OCI-LY3 (cell line): ENCODE measurements at regions not wholly inside any gene's neighbourhood (a gene's known extent, or its start where the extent isn't known, plus 50 kb on each side); places are given as distances from the start of the nearest gene placed in this dataset.

Experiments
- H2AFZ ChIP-seq: fragments of 200-600, 300-600 bp; shearing (Covaris generic); 2 replicates; pipeline ENCODE4 v1.6.0; 2014; ENCODE audit warnings: antibody characterized with exemption, low read depth, low read length
- H3K27ac ChIP-seq: fragments of 200-600, 300-600 bp; sonication (generic); 2 replicates; pipeline ENCODE4 v1.5.1; 2014; ENCODE audit warnings: mild to moderate bottlenecking, low read length, moderate library complexity, mixed read lengths
- H3K27me3 ChIP-seq: fragments of 200-600, 300-600 bp; sonication (generic); 2 replicates; pipeline ENCODE4 v1.6.1; 2014; ENCODE audit warnings: low read depth, low read length, mixed read lengths
- H3K36me3 ChIP-seq: fragments of 200-600, 300-600 bp; sonication (generic); replicated peaks from 2 replicates; pipeline ENCODE3; 2014; ENCODE audit warnings: low read depth, low read length, mixed read lengths
- H3K4me1 ChIP-seq: fragments of 300-600, 200-600 bp; sonication (generic); 2 replicates; pipeline ENCODE4 v1.6.1; 2014; ENCODE audit warnings: low read length, mixed read lengths
- H3K4me2 ChIP-seq: fragments of 200-600, 300-600 bp; sonication (generic); 2 replicates; pipeline ENCODE4 v1.6.1; 2014; ENCODE audit warnings: low read length, mixed read lengths
- H3K4me3 ChIP-seq: fragments of 300-600, 200-600 bp; sonication (generic); 2 replicates; pipeline ENCODE4 v1.5.1; 2014; ENCODE audit warnings: antibody characterized with exemption, mild to moderate bottlenecking, low read length, moderate library complexity
- H3K79me2 ChIP-seq: fragments of 300-600, 200-600 bp; shearing (Covaris generic); 2 replicates; pipeline ENCODE4 v1.6.1; 2014; ENCODE audit warnings: mild to moderate bottlenecking, low read length, mixed read lengths
- H3K9ac ChIP-seq: fragments of 300-600, 200-600 bp; shearing (Covaris generic); 2 replicates; pipeline ENCODE4 v1.6.0; 2014; ENCODE audit warnings: mild to moderate bottlenecking, low read length, moderate library complexity
- H3K9me3 ChIP-seq: fragments of 200-600, 300-600 bp; shearing (Covaris generic); 2 replicates; pipeline ENCODE4 v1.6.1; 2014; ENCODE audit warnings: low read length, mixed read lengths; ENCODE audit not compliant: insufficient read depth
- H4K20me1 ChIP-seq: fragments of 200-600, 300-600 bp; sonication (generic); 2 replicates; pipeline ENCODE4 v1.6.1; 2016; ENCODE audit warnings: low read length, mixed read lengths; ENCODE audit not compliant: insufficient read depth
- CTCF ChIP-seq: fragments of 200-600, 300-600 bp; sonication (generic); IDR thresholded peaks from 2 replicates; pipeline ENCODE4 v1.5.1; 2014; ENCODE audit warnings: antibody characterized with exemption, low read length, low read depth
- EZH2phosphoT487 ChIP-seq: fragments of 200-600 bp; shearing (Covaris generic); IDR thresholded peaks from 2 replicates; pipeline ENCODE4 v1.6.1; 2018; ENCODE audit warnings: antibody characterized with exemption, mixed run types, low read depth

GRCh38 chr1:72757843-72758242 lies 475.5 kb upstream of the NEGR1 start:
- Histone ChIP-seq H3K27me3 (no peaks in the 10 kb centered on the region), H3K9me3 (no peaks in the 10 kb centered on the region), H2AFZ (no peak overlapping the region), H3K79me2 (no peaks in the 10 kb centered on the region), H3K4me2 (no peak overlapping the region), H3K9ac (no peak overlapping the region), H3K4me1 (no peaks in the 10 kb centered on the region), H3K36me3 (no peaks in the 10 kb centered on the region), H4K20me1 (no peaks in the 10 kb centered on the region), H3K27ac (no peak overlapping the region), H3K4me3 (no peak overlapping the region)
- TF ChIP-seq EZH2phosphoT487: no peak
- TF ChIP-seq CTCF: no peak

GRCh38 chr1:72745413-72745812 lies 463.1 kb upstream of the NEGR1 start:
- no peaks in the 10 kb centered on the region for H3K36me3 ChIP-seq
- H3K4me3 ChIP-seq: no peak overlapping the region
- H3K9ac ChIP-seq: no peak overlapping the region
- no peaks in the 10 kb centered on the region for H4K20me1 ChIP-seq
- no peak for TF ChIP-seq EZH2phosphoT487
- TF ChIP-seq CTCF: no peak
- H2AFZ ChIP-seq: no peak overlapping the region
- H3K27ac ChIP-seq: no peak overlapping the region
- H3K79me2 ChIP-seq: no peaks in the 10 kb centered on the region
- no peak overlapping the region for H3K4me2 ChIP-seq
- no peaks in the 10 kb centered on the region for H3K9me3 ChIP-seq
- no peaks in the 10 kb centered on the region for H3K27me3 ChIP-seq
- no peaks in the 10 kb centered on the region for H3K4me1 ChIP-seq

GRCh38 chr1:72734415-72734814 lies 452.1 kb upstream of the NEGR1 start:
- Histone ChIP-seq H2AFZ (no peak overlapping the region), H3K4me2 (no peak overlapping the region), H4K20me1 (no peaks in the 10 kb centered on the region), H3K79me2 (no peaks in the 10 kb centered on the region), H3K9ac (no peak overlapping the region), H3K27ac (no peak overlapping the region), H3K4me3 (no peak overlapping the region), H3K9me3 (no peaks in the 10 kb centered on the region), H3K4me1 (no peaks in the 10 kb centered on the region), H3K27me3 (no peaks in the 10 kb centered on the region), H3K36me3 (no peaks in the 10 kb centered on the region)
- TF ChIP-seq EZH2phosphoT487 (no peak), CTCF (no peak)

- no peak overlapping the region for H3K27ac ChIP-seq
- no peaks in the 10 kb centered on the region for H3K36me3 ChIP-seq
- H3K4me1 ChIP-seq: no peaks in the 10 kb centered on the region
- H3K9me3 ChIP-seq: no peaks in the 10 kb centered on the region
- TF ChIP-seq EZH2phosphoT487: no peak
- 0 out of 2 replicates have a peak, but pooled peaks have one; percentile 7 for TF ChIP-seq CTCF
- no peaks in the 10 kb centered on the region for H3K27me3 ChIP-seq
- H3K4me2 ChIP-seq: no peak overlapping the region
- no peaks in the 10 kb centered on the region for H4K20me1 ChIP-seq
- H2AFZ ChIP-seq: no peak overlapping the region
- H3K9ac ChIP-seq: no peak overlapping the region
- no peak overlapping the region for H3K4me3 ChIP-seq
- H3K79me2 ChIP-seq: no peaks in the 10 kb centered on the region
Measured at GRCh38 chr1:72724951-72725861, 442.9 kb upstream of the NEGR1 start.
